ENCODE measurements at regions not wholly inside any gene's neighbourhood (a gene's known extent, or its start where the extent isn't known, plus 50 kb on each side); places are given as distances from the start of the nearest gene placed in this dataset.
A peak's percentile ranks its signal among the peaks of the same experiment; 100 is the strongest.

GRCh38 chr7:108627476-108628051, 57.9 kb downstream of the DNAJB9 start:
- Histone ChIP-seq H3K27me3 (ENCODE audit: insufficient read depth, low read length) (no peaks in the 10 kb centered on the region), H3K9me3 (ENCODE audit: low read depth, low read length) (no peaks in the 10 kb centered on the region), H4K20me1 (ENCODE audit: insufficient read depth, low read length) (no peaks in the 10 kb centered on the region), H3K79me2 (ENCODE audit: insufficient read depth, low read length) (no peaks in the 10 kb centered on the region), H3K27ac (ENCODE audit: low read depth, low read length) (no peak overlapping the region), H2AFZ (ENCODE audit: low read length) (no peak overlapping the region), H3K36me3 (ENCODE audit: insufficient read depth, low read length) (no peaks in the 10 kb centered on the region), H3K4me2 (ENCODE audit: insufficient read depth, low read length) (no peak overlapping the region), H3K4me1 (ENCODE audit: insufficient read depth, low read length) (no peaks in the 10 kb centered on the region), H3K4me3 (ENCODE audit: insufficient read depth, low read length) (no peak overlapping the region)
- DNase-seq (ENCODE audit: insufficient read length, low spot score, missing footprints), result no peak
- TF ChIP-seq, protein P1, sequence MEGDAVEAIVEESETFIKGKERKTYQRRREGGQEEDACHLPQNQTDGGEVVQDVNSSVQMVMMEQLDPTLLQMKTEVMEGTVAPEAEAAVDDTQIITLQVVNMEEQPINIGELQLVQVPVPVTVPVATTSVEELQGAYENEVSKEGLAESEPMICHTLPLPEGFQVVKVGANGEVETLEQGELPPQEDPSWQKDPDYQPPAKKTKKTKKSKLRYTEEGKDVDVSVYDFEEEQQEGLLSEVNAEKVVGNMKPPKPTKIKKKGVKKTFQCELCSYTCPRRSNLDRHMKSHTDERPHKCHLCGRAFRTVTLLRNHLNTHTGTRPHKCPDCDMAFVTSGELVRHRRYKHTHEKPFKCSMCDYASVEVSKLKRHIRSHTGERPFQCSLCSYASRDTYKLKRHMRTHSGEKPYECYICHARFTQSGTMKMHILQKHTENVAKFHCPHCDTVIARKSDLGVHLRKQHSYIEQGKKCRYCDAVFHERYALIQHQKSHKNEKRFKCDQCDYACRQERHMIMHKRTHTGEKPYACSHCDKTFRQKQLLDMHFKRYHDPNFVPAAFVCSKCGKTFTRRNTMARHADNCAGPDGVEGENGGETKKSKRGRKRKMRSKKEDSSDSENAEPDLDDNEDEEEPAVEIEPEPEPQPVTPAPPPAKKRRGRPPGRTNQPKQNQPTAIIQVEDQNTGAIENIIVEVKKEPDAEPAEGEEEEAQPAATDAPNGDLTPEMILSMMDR (IDR thresholded peaks at IDR 0.05; ENCODE audit: extremely low read depth, low read depth, low read length), result no peak

- Histone ChIP-seq H3K4me3 (ENCODE audit: insufficient read depth, low read length) (no peak overlapping the region), H3K27ac (ENCODE audit: low read depth, low read length) (no peak overlapping the region), H3K4me1 (ENCODE audit: insufficient read depth, low read length) (no peaks in the 10 kb centered on the region), H3K4me2 (ENCODE audit: insufficient read depth, low read length) (no peak overlapping the region), H3K79me2 (ENCODE audit: insufficient read depth, low read length) (no peaks in the 10 kb centered on the region), H3K9me3 (ENCODE audit: low read depth, low read length) (no peaks in the 10 kb centered on the region), H2AFZ (ENCODE audit: low read length) (no peak overlapping the region), H3K36me3 (ENCODE audit: insufficient read depth, low read length) (no peaks in the 10 kb centered on the region), H3K27me3 (ENCODE audit: insufficient read depth, low read length) (no peaks in the 10 kb centered on the region), H4K20me1 (ENCODE audit: insufficient read depth, low read length) (no peaks in the 10 kb centered on the region)
- DNase-seq (ENCODE audit: insufficient read length, low spot score, missing footprints), result peak; percentile 25
- TF ChIP-seq, protein P1 (IDR thresholded peaks at IDR 0.05; ENCODE audit: extremely low read depth, low read depth, low read length), result no peak
These were observed 59.0 kb downstream of the DNAJB9 start for GRCh38 chr7:108628678-108629077.

- TF ChIP-seq, protein P1 (IDR thresholded peaks at IDR 0.05; ENCODE audit: extremely low read depth, low read depth, low read length), result no peak
- no peak overlapping the region for H3K4me2 ChIP-seq (ENCODE audit: insufficient read depth, low read length)
- no peaks in the 10 kb centered on the region for H3K4me1 ChIP-seq (ENCODE audit: insufficient read depth, low read length)
- H3K79me2 ChIP-seq (ENCODE audit: insufficient read depth, low read length), result no peaks in the 10 kb centered on the region
- H3K27me3 ChIP-seq (ENCODE audit: insufficient read depth, low read length), result no peaks in the 10 kb centered on the region
- no peak overlapping the region for H3K4me3 ChIP-seq (ENCODE audit: insufficient read depth, low read length)
- no peak overlapping the region for H2AFZ ChIP-seq (ENCODE audit: low read length)
- no peaks in the 10 kb centered on the region for H3K9me3 ChIP-seq (ENCODE audit: low read depth, low read length)
- no peaks in the 10 kb centered on the region for H3K36me3 ChIP-seq (ENCODE audit: insufficient read depth, low read length)
- no peaks in the 10 kb centered on the region for H4K20me1 ChIP-seq (ENCODE audit: insufficient read depth, low read length)
- H3K27ac ChIP-seq (ENCODE audit: low read depth, low read length), result no peak overlapping the region
- DNase-seq (ENCODE audit: insufficient read length, low spot score, missing footprints), result no peak
These were observed 60.2 kb downstream of the DNAJB9 start for GRCh38 chr7:108629651-108630400.

DNA sequence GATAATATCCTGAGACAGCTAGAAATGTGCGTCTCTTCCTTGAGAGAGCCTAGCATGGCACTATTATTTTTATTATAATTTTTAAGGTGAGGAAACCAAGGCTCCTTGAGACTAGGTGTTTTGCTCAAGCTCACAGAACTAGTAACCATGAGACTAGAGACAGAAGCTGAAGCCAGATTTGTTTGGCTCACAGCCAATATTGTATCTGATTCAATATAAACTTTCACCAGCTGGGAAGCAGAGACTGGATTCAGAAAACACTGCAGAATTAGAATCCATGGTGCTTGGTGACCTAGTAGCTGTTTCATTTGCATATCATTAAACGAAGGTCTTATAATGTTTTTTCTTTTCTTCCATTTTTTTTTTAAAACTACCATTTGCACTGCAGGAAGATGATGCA, 64.4 kb downstream of the DNAJB9 start:
- no peaks in the 10 kb centered on the region for H4K20me1 ChIP-seq (ENCODE audit: insufficient read depth, low read length)
- TF ChIP-seq, protein P1 (IDR thresholded peaks at IDR 0.05; ENCODE audit: extremely low read depth, low read depth, low read length), result no peak
- H3K4me1 ChIP-seq (ENCODE audit: insufficient read depth, low read length), result no peaks in the 10 kb centered on the region
- DNase-seq (ENCODE audit: insufficient read length, low spot score, missing footprints), result no peak
- H3K79me2 ChIP-seq (ENCODE audit: insufficient read depth, low read length), result no peaks in the 10 kb centered on the region
- H3K36me3 ChIP-seq (ENCODE audit: insufficient read depth, low read length), result no peaks in the 10 kb centered on the region
- no peaks in the 10 kb centered on the region for H3K27me3 ChIP-seq (ENCODE audit: insufficient read depth, low read length)
- H3K27ac ChIP-seq (ENCODE audit: low read depth, low read length), result no peak overlapping the region
- H3K4me2 ChIP-seq (ENCODE audit: insufficient read depth, low read length), result no peak overlapping the region
- H3K9me3 ChIP-seq (ENCODE audit: low read depth, low read length), result no peaks in the 10 kb centered on the region
- H3K4me3 ChIP-seq (ENCODE audit: insufficient read depth, low read length), result no peak overlapping the region
- H2AFZ ChIP-seq (ENCODE audit: low read length), result no peak overlapping the region
